Myocyte (in vitro differentiated cells): ENCODE measurements at regions not wholly inside any gene's neighbourhood (a gene's known extent, or its start where the extent isn't known, plus 50 kb on each side); places are given as distances from the start of the nearest gene placed in this dataset.
"Not testable (repeated sequence)": the region's sequence is repeated elsewhere in the genome, so short reads cannot be mapped to it uniquely, and the experiment has no call there.

Source experiments
- DNase-seq: peaks from one replicate; pipeline ENCODE4 v3.0.0-alpha.2; 2012; ENCODE audit warnings: low read depth

DNA sequence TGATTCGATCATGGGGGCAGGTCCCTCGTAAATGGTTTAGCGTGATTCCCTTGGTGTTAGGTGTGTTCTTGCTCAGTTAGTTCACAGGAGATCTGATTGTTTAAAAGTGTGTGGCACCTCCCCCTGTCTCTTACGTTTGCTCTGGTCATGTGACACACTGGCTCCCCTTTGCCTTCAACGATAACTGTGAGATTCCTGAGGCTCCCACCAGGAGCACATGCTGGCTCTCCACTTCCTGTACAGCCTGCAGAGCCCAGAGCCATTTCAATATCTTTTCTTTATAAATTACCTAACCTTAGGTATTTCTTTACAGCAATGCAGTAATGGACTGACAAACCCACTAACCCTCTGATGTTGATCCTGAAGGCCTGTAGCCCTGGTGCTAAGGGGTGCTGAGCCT is 141.9 kb downstream of the FCRL5 start:
- DNase-seq, result no peak

DNA sequence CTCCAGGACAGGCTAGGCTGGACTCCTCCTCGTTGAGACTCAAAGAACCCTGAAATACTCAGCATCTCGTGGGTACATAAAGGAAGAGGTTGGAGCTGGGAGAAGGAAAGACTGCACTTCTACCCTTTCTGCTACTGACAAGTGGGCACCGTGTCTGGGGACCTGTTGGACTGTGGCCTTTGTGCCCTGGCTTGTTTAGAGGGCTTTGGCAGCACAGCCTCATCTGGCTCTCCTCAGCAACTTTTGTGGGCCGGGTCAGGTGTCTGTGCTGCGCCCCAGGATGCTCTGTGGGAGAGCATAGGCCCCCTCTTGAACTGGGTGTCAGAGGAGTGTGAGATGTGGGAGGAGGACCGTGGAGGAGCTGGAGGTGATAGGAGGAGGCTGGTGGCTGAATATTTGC is 142.4 kb downstream of the FCRL5 start:
- no peak for DNase-seq

- no peak for DNase-seq
These were observed 144.3 kb downstream of the FCRL5 start for GRCh38 chr1:157407917-157408525.

- peak; percentile 4 for DNase-seq
These were observed 144.9 kb downstream of the FCRL5 start for GRCh38 chr1:157407367-157407766.

DNA sequence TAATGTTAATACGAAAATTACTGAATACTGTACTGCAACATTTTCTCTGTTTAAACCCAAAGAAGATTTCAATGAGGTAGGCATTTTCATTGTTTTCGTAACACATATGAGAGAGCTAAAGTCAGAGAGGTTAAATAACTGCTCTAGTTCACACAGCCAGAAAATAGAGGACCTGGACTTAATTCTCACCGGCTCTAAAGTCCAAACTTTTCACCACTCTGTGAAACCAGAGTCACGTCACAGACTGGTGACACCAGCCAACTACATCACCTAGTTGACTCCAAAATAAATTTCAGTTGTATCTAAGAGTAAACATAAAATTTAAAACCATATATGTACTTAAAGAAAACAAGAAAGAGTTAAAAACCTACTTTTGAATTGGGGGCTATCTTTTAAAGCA is 146.7 kb downstream of the FCRL5 start:
- no peak for DNase-seq

DNA sequence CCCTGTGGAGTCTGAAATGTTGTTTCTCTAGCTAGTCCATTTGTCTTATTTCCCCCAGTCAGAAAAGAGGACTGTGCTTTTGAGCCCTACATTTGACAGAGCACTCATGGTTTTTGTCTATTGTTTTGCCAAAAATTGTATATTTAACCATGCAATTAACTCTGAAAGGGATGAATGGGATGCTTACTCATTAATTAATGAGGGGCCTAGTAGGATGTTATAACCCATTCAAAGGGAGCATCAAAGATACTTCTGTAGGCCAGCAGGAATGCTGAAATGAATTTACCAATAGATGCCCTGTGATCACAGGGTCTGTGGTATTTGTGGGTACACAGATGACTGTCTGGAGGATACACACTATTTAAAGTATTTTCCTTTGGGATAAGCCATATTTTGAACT is 147.7 kb downstream of the FCRL5 start:
- DNase-seq, result no peak

- DNase-seq, result no peak
These were observed 148.2 kb downstream of the FCRL5 start for GRCh38 chr1:157404063-157404501.

DNA sequence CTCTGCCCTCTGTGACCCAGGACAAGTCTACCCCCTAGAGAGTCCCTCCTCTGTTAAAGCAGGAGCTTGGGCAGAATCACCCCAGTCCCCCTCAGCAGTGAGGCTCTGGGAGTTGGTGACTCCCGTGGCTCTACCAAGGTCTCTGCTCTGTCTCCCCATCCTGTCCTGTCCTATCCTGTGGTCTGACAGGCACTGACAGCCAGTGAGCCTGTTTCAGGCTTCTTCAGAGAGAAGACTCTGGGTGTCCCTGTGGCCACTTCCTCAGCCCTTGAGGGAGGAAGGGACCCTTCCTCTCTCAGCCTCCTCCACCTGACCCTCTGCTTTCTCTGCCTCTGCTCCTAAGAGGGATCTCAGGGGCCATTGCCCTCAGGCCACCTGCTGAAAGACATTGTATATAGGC is 148.7 kb downstream of the FCRL5 start:
- no peak for DNase-seq

- no peak for DNase-seq
These were observed 149.1 kb downstream of the FCRL5 start for GRCh38 chr1:157403203-157403602.

- DNase-seq, result no peak
These were observed 151.5 kb downstream of the FCRL5 start for GRCh38 chr1:157400766-157401165.

DNA sequence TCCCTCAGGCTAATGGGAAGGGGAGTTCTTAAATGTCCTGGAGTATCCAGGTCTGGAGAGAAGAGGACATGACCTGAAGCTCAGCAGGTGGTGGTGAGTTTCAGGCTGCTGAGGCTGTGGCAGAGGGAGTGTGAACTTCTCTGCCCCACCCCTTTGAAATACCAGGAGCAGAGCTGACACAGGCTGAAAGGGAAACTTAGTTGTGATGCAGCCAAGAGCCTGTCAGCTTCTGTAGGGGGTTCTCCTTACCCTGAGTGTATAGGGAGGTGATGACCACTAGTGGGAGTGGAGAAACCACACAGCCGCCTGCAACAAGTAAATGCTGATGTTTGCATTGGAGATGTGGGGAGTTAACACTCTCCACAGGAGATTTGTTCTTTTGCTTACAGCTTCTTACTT is 152.3 kb downstream of the FCRL5 start:
- no peak for DNase-seq

- DNase-seq, result no peak
These were observed 152.9 kb downstream of the FCRL5 start for GRCh38 chr1:157399343-157399983.

DNA sequence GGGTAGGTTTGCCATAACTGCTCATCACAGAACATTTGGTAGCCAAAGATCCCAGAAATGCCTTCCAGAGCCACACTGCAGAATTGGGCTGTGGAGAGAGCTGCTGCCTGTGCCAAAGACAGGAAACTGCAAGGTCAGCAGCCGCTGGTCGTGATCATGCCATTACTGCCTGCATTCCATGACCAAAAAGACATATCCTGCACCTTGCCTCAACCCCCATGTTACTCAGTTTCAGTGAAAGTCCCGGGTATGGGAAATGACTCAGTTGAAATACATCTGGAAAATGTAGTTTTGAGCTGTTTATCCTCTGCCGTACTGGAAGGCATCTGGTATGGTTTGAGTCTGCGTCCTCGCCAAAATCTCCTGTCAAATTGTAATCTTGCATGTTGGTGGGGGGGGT is 161.7 kb downstream of the FCRL5 start:
- peak; percentile 33 for DNase-seq

DNA sequence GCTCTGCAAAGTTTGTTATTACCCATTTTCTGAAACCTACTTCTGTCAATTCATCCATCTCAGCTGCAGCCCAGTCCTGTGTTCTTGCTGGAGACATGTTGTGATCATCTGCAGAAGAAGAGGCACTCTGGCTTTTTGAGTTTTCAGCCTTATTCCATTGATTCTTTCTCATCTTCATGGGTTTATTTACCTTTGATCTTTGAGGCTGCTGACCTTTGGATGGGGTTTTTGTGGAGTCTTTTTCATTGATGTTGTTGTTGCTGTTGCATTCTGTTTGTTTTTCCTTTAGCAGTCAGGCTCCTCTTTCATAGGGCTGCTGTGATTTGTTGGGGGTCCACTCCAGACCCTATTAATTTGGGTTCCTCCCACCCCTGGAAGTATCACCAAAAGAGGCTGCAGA is 164.3 kb downstream of the FCRL5 start:
- DNase-seq, result no peak

GRCh38 chr1:157384258-157384657 is 168.1 kb downstream of the FCRL5 start:
- no peak for DNase-seq

GRCh38 chr1:157382351-157382750 is 170.0 kb downstream of the FCRL5 start:
- DNase-seq, result no peak

DNA sequence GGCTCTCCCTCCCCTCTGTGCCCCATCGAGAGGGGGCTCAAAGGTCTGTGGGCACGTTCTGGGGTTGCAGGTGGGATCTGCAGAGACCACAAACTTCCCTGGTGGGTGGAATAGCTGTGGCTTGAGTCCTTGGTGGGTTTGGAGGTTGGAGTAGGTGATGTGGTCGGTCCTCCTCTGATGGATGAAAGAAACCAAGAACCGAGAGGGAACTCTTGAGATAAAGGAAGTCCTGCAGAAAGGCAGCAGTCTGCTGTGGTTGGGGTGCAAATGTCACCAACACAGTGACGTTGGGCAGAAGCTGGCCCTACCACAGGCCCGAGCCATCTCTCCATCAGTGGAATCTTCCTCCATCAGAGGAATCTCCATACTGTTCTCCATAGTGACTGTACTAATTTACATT is 171.8 kb downstream of the FCRL5 start:
- DNase-seq, result no peak

- peak; percentile 35 for DNase-seq
These were observed 175.0 kb downstream of the FCRL5 start for GRCh38 chr1:157377280-157377713.

DNA sequence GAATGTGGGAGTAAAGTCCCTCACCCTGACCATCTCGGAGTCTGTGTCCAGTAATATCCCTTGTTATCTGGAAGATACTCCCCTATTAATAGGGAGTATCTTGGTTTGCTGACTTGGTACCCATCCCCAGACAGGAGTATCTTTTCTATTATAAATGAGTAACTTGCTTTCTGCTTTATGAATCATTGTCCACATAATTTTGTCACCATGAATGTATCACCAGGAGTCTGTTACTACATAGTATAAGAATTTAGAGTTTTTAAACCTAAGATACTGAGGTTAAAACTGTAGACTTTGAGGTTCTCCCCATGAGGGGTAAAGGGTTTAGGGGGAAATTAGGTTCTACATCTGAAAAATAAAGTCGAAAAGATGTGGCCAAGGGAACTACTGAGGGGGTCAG is 175.6 kb downstream of the FCRL5 start:
- DNase-seq, result no peak

GRCh38 chr1:157372311-157372710 is 180.0 kb downstream of the FCRL5 start:
- DNase-seq, result not testable (repeated sequence)

DNA sequence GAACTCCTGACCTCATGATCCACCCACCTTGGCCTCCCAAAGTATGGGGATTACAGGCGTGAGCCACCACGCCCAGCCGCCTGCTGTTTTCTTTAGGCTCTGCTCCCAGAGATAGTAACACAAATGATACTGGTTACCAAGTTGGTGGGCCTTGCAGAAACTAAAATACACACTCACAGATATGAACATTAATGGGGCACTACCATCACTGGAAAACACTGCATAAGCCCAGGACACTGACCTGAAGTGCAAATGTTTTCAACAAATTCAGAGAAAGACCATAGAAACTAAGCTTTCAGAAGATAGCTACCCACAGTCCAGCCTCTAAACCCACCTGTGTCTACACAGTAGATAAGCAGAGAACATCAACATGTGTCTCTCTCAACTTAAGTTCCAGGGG is 180.5 kb downstream of the FCRL5 start:
- no peak for DNase-seq

- DNase-seq, result no peak
These were observed 181.1 kb downstream of the FCRL5 start for GRCh38 chr1:157371221-157371620.

- no peak for DNase-seq
These were observed 181.6 kb downstream of the FCRL5 start for GRCh38 chr1:157370698-157371097.
